Hepatocyte (in vitro differentiated cells): ENCODE measurements at regions not wholly inside any gene's neighbourhood (a gene's known extent, or its start where the extent isn't known, plus 50 kb on each side); places are given as distances from the start of the nearest gene placed in this dataset.

Experiments
- DNase-seq: peaks from one replicate; pipeline ENCODE4 v3.0.0-alpha.2; 2016; ENCODE audit warnings: low spot score
- H2AFZ ChIP-seq: fragments of 200-600 bp; sonication (generic); 2 replicates; pipeline ENCODE4 v1.6.0; 2016; ENCODE audit warnings: antibody characterized with exemption, mild to moderate bottlenecking
- H3K27ac ChIP-seq: fragments of 200-600 bp; sonication (generic); 2 replicates; pipeline ENCODE4 v1.5.1; 2016; ENCODE audit warnings: mild to moderate bottlenecking
- H3K27me3 ChIP-seq: fragments of 200-600 bp; sonication (generic); 2 replicates; pipeline ENCODE4 v1.6.1; 2016
- H3K36me3 ChIP-seq: fragments of 200-600 bp; sonication (generic); replicated peaks from 2 replicates; pipeline ENCODE4 v1.5.1; 2016; ENCODE audit warnings: low read depth; ENCODE audit not compliant: insufficient read depth
- H3K4me1 ChIP-seq: fragments of 200-600 bp; sonication (generic); 2 replicates; pipeline ENCODE4 v1.5.1; 2016; ENCODE audit warnings: mild to moderate bottlenecking, moderate library complexity; ENCODE audit not compliant: insufficient read depth
- H3K4me2 ChIP-seq: fragments of 200-600 bp; sonication (generic); 2 replicates; pipeline ENCODE4 v1.6.0; 2016
- H3K4me3 ChIP-seq: fragments of 200-600 bp; sonication (generic); 2 replicates; pipeline ENCODE4 v1.5.1; 2016; ENCODE audit warnings: mild to moderate bottlenecking
- H3K79me2 ChIP-seq: fragments of 200-600 bp; sonication (generic); 2 replicates; pipeline ENCODE4 v1.6.0; 2017; ENCODE audit warnings: mild to moderate bottlenecking
- H3K9me2 ChIP-seq: fragments of 200-600 bp; sonication (generic); replicated peaks from 2 replicates; pipeline ENCODE4 v1.6.0; 2017; ENCODE audit warnings: mild to moderate bottlenecking; ENCODE audit not compliant: insufficient read depth
- H3K9me3 ChIP-seq: fragments of 200-600 bp; sonication (generic); 2 replicates; pipeline ENCODE4 v1.5.1; 2016; ENCODE audit warnings: low read depth, mild to moderate bottlenecking
- H4K20me1 ChIP-seq: fragments of 200-600 bp; sonication (generic); 2 replicates; pipeline ENCODE4 v1.6.0; 2016; ENCODE audit warnings: mild to moderate bottlenecking; ENCODE audit not compliant: insufficient read depth, poor library complexity, severe bottlenecking
- EZH2 ChIP-seq: fragments of 200-600 bp; sonication (generic); IDR thresholded peaks from 2 replicates; pipeline ENCODE4 v1.6.1; 2016; ENCODE audit warnings: antibody characterized with exemption, mild to moderate bottlenecking, borderline replicate concordance
- EZH2phosphoT487 ChIP-seq: fragments of 200-600 bp; sonication (generic); IDR thresholded peaks from one replicate; pipeline ENCODE4 v1.6.1; 2018; ENCODE audit warnings: antibody characterized with exemption, mild to moderate bottlenecking, low read depth, moderate library complexity; ENCODE audit not compliant: unreplicated experiment, severe bottlenecking
- WGBS: methylation state at CpG from one replicate; pipeline ENCODE4 v1.1.6; 2016; ENCODE audit warnings: low lambda C conversion rate; ENCODE audit errors: missing lambda C conversion rate; 5-methylcytosine and 5-hydroxymethylcytosine counted together
- TF ChIP-seq, protein P1 (sequence below): fragments of 200-600 bp; sonication (generic); IDR thresholded peaks from 2 replicates; pipeline ENCODE4 v1.5.1; 2016; ENCODE audit warnings: antibody characterized with exemption, mild to moderate bottlenecking; ENCODE audit not compliant: poor library complexity

DNA sequence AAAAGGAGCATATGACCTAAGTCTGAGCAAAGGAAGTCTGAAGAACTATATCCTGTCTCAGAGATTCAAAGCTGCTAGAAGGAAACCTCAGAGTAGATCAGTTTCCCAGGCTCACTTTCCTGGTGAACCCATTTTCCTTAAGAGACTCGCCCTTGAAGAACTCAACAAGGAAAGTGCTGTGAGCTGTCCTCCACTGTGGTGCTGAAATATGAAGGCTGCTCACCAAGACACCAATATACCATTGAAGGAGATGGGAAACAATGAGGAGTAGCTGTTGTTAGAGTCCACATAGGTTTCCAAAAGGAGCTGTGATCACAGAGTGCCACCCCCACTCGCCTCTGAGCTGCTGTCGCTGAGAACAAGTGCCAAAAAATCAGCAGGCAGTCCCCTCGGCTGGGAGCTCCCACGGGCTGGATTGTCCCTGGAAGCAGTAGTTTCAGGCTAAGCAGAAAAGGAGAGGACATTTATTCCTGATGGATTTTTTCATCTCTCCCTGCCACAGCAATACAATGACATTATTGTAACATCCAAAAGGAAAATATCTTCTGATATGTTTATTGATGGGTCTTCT lies 282.1 kb downstream of the RPS29 start:
- Histone ChIP-seq H3K79me2 (no peaks in the 10 kb centered on the region), H4K20me1 (no peaks in the 10 kb centered on the region), H3K9me2 (no peaks in the 10 kb centered on the region), H3K27ac (no peak overlapping the region), H3K27me3 (no peaks in the 10 kb centered on the region), H3K4me3 (no peak overlapping the region), H2AFZ (no peak overlapping the region), H3K9me3 (no peaks in the 10 kb centered on the region), H3K36me3 (no peaks in the 10 kb centered on the region), H3K4me1 (no peaks in the 10 kb centered on the region), H3K4me2 (no peak overlapping the region)
- TF ChIP-seq, protein P1, sequence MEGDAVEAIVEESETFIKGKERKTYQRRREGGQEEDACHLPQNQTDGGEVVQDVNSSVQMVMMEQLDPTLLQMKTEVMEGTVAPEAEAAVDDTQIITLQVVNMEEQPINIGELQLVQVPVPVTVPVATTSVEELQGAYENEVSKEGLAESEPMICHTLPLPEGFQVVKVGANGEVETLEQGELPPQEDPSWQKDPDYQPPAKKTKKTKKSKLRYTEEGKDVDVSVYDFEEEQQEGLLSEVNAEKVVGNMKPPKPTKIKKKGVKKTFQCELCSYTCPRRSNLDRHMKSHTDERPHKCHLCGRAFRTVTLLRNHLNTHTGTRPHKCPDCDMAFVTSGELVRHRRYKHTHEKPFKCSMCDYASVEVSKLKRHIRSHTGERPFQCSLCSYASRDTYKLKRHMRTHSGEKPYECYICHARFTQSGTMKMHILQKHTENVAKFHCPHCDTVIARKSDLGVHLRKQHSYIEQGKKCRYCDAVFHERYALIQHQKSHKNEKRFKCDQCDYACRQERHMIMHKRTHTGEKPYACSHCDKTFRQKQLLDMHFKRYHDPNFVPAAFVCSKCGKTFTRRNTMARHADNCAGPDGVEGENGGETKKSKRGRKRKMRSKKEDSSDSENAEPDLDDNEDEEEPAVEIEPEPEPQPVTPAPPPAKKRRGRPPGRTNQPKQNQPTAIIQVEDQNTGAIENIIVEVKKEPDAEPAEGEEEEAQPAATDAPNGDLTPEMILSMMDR = no peak
- TF ChIP-seq EZH2 (no peak), EZH2phosphoT487 (no peak)
- WGBS = 30% methylated on average over 5 of the region's 5 CpGs
- peak; percentile 67 for DNase-seq

DNA sequence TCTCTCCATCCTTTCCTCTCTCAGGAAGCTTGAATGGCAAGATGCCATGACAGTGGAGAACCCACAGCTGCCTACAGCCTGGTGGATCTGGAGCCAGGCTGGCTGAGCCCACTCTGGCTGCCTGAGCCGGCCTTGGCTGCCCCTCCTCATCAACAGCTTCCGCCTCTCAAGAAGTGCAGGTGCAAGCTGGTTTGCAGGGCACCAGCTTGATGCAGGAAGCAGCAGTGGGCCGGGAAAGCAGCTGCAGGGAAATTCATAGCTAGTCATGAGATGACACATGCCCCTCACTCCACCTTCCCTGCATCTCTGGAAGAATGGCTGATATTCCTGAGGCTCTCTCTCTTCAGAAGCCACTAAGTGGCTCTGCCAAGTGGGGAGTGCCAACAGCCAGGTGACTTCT lies 289.1 kb downstream of the RPS29 start:
- DNase-seq = no peak
- no peak overlapping the region for H2AFZ ChIP-seq
- no peaks in the 10 kb centered on the region for H3K9me2 ChIP-seq
- H3K79me2 ChIP-seq = no peaks in the 10 kb centered on the region
- TF ChIP-seq EZH2 (no peak), EZH2phosphoT487 (no peak)
- TF ChIP-seq, protein P1 = no peak
- H3K4me2 ChIP-seq = no peak overlapping the region
- H4K20me1 ChIP-seq = no peaks in the 10 kb centered on the region
- H3K27ac ChIP-seq = no peak overlapping the region
- H3K4me3 ChIP-seq = no peak overlapping the region
- H3K4me1 ChIP-seq = no peaks in the 10 kb centered on the region
- no peaks in the 10 kb centered on the region for H3K36me3 ChIP-seq
- H3K9me3 ChIP-seq = no peaks in the 10 kb centered on the region
- H3K27me3 ChIP-seq = no peaks in the 10 kb centered on the region
- WGBS = 93% methylated on average over 3 of the region's 3 CpGs

DNA sequence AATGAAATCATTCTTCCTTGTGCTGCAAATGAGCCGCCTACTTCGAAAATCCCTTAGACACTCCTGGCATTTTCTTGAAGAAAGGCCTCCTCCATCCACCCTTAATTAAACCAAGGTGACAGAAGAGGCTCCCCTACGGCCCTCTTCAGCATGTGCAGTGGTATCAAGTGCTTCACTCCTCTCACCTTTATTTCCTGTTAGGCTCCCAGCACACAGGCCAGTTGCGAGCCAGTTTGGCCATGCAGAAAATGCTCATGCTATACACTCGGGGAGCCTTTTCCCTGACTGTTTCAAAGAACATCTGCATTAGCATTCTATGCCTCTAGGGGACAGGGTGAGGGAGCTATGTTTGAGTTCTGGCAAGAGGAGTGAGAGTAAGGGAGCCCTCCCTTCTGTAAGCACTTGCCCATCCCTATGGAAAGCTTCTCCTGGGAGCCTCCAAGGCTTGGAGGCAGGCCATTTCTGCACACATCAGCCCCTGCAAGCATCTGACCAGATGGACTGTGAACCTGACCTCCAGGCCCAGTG lies 291.5 kb downstream of the RPS29 start:
- H4K20me1 ChIP-seq = no peaks in the 10 kb centered on the region
- no peaks in the 10 kb centered on the region for H3K79me2 ChIP-seq
- H3K4me3 ChIP-seq = no peak overlapping the region
- no peaks in the 10 kb centered on the region for H3K27me3 ChIP-seq
- H3K27ac ChIP-seq = no peak overlapping the region
- H3K4me1 ChIP-seq = no peaks in the 10 kb centered on the region
- 53% methylated on average over 5 of the region's 5 CpGs for WGBS
- H3K36me3 ChIP-seq = no peaks in the 10 kb centered on the region
- no peak overlapping the region for H2AFZ ChIP-seq
- no peaks in the 10 kb centered on the region for H3K9me3 ChIP-seq
- no peaks in the 10 kb centered on the region for H3K9me2 ChIP-seq
- no peak for DNase-seq
- TF ChIP-seq EZH2phosphoT487 = no peak
- TF ChIP-seq, protein P1 = no peak
- H3K4me2 ChIP-seq = no peak overlapping the region

DNA sequence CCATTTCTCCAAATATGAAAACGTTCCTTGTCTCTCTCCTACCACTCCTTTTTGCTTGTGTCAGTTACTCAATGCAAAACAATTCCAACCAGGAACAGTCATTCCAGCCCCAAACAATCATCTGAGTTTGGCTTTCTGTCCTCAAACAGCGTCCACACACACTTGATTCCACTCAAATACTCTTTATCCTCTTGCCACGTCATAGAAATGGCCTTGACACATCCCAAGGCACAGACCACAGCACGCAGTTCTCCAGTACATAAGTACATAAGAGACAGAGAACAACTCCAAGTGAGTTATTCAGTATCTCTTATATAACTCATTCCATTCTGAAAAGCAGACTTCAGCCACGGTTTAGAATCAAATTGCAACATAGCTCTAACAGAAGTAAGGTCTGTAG lies 299.2 kb downstream of the RPS29 start:
- TF ChIP-seq EZH2phosphoT487 (no peak), EZH2 (no peak)
- TF ChIP-seq, protein P1 = no peak
- no peak overlapping the region for H3K4me3 ChIP-seq
- H3K27me3 ChIP-seq = no peaks in the 10 kb centered on the region
- 72% methylated on average over 5 of the region's 5 CpGs for WGBS
- H3K79me2 ChIP-seq = no peaks in the 10 kb centered on the region
- no peaks in the 10 kb centered on the region for H3K9me3 ChIP-seq
- H2AFZ ChIP-seq = no peak overlapping the region
- H3K36me3 ChIP-seq = no peaks in the 10 kb centered on the region
- no peaks in the 10 kb centered on the region for H3K4me1 ChIP-seq
- H4K20me1 ChIP-seq = no peaks in the 10 kb centered on the region
- H3K9me2 ChIP-seq = no peaks in the 10 kb centered on the region
- DNase-seq = no peak
- H3K4me2 ChIP-seq = no peak overlapping the region
- H3K27ac ChIP-seq = no peak overlapping the region
